Calu3 (cell line): ENCODE measurements at regions not wholly inside any gene's neighbourhood (a gene's known extent, or its start where the extent isn't known, plus 50 kb on each side); places are given as distances from the start of the nearest gene placed in this dataset.

Experiments used
- BruUV-seq: library from RNA; stranded (reverse); fragments of 400-500 nt; replicated peaks from 2 replicates; lab custom pipeline; 2021; lab: Mats Ljungman, UMichigan
- CTCF ChIA-PET: fragments of 300-600 bp; sonication (Branson Sonifier 250); formaldehyde crosslinking; loops from one replicate; lab custom pipeline; 2022; ENCODE audit warnings: antibody characterized with exemption; lab: Charles Lee
- DNase-seq: peaks from one replicate; pipeline ENCODE4 v3.0.0; 2022
- H3K27ac Mint-ChIP-seq: one replicate; pipeline ENCODE4 v1.8.0; 2022; ENCODE audit warnings: mixed read lengths; ENCODE audit not compliant: unreplicated experiment
- H3K27me3 Mint-ChIP-seq: one replicate; pipeline ENCODE4 v1.8.0; 2022; ENCODE audit warnings: mixed read lengths; ENCODE audit not compliant: unreplicated experiment
- H3K36me3 Mint-ChIP-seq: one replicate; pipeline ENCODE4 v1.8.0; 2022; ENCODE audit warnings: mild to moderate bottlenecking, moderate library complexity, mixed read lengths; ENCODE audit not compliant: insufficient read depth, unreplicated experiment
- H3K4me1 Mint-ChIP-seq: one replicate; pipeline ENCODE4 v1.8.0; 2022; ENCODE audit warnings: mild to moderate bottlenecking, low read depth, mixed read lengths; ENCODE audit not compliant: unreplicated experiment
- H3K4me3 Mint-ChIP-seq: one replicate; pipeline ENCODE4 v1.8.0; 2022; ENCODE audit warnings: mild to moderate bottlenecking, low read depth, moderate library complexity, mixed read lengths; ENCODE audit not compliant: unreplicated experiment
- H3K9me3 Mint-ChIP-seq: one replicate; pipeline ENCODE4 v1.8.0; 2022; ENCODE audit warnings: low read depth, mixed read lengths; ENCODE audit not compliant: unreplicated experiment
- CTCF ChIP-seq: fragments of 200-600 bp; IDR thresholded peaks from one replicate; pipeline ENCODE4 v1.8.0; 2022; ENCODE audit warnings: antibody characterized with exemption; ENCODE audit not compliant: unreplicated experiment
- intact Hi-C: fragments of 100-400 bp; cut with micrococcal nuclease; formaldehyde crosslinking; loops from one replicate; pipeline ENCODE4 v1.10.0; 2022; ENCODE audit not compliant: unreplicated experiment

- no peak for TF ChIP-seq CTCF
- CTCF ChIA-PET: no interaction called here
- BruUV-seq: no TSS peak
- H3K27me3 Mint-ChIP-seq: no peaks in the 10 kb centered on the region
- H3K36me3 Mint-ChIP-seq: no peaks in the 10 kb centered on the region
- H3K27ac Mint-ChIP-seq: no peak overlapping the region
- H3K4me3 Mint-ChIP-seq: no peak overlapping the region
- no peak for DNase-seq
- peaks cover 11% of the 10 kb centered on the region for H3K9me3 Mint-ChIP-seq
- no peaks in the 10 kb centered on the region for H3K4me1 Mint-ChIP-seq
- intact Hi-C loops: no loop called here
These were observed 474.9 kb upstream of the CDH10 start for GRCh38 chr5:25119650-25120049.

GRCh38 chr5:25107853-25108252, 463.1 kb upstream of the CDH10 start:
- Mint-ChIP-seq H3K27me3 (no peaks in the 10 kb centered on the region), H3K4me3 (no peak overlapping the region), H3K27ac (no peak overlapping the region), H3K4me1 (no peaks in the 10 kb centered on the region), H3K36me3 (no peaks in the 10 kb centered on the region), H3K9me3 (peaks cover 11% of the 10 kb centered on the region)
- DNase-seq: no peak
- BruUV-seq: no TSS peak
- no peak for TF ChIP-seq CTCF
- CTCF ChIA-PET: no interaction called here
- intact Hi-C loops: no loop called here

GRCh38 chr5:25099538-25099937, 454.8 kb upstream of the CDH10 start:
- intact Hi-C loops: no loop called here
- H3K4me1 Mint-ChIP-seq: no peaks in the 10 kb centered on the region
- peaks cover 10% of the 10 kb centered on the region for H3K9me3 Mint-ChIP-seq
- H3K36me3 Mint-ChIP-seq: no peaks in the 10 kb centered on the region
- CTCF ChIA-PET: no interaction called here
- BruUV-seq: no TSS peak
- H3K27me3 Mint-ChIP-seq: no peaks in the 10 kb centered on the region
- TF ChIP-seq CTCF: no peak
- no peak for DNase-seq
- H3K4me3 Mint-ChIP-seq: no peak overlapping the region
- no peak overlapping the region for H3K27ac Mint-ChIP-seq

- Mint-ChIP-seq H3K4me3 (no peak overlapping the region), H3K27me3 (no peaks in the 10 kb centered on the region), H3K4me1 (no peaks in the 10 kb centered on the region), H3K9me3 (peaks cover 4% of the 10 kb centered on the region), H3K36me3 (no peaks in the 10 kb centered on the region), H3K27ac (no peak overlapping the region)
- BruUV-seq: no TSS peak
- CTCF ChIA-PET: no interaction called here
- intact Hi-C loops: no loop called here
- TF ChIP-seq CTCF: no peak
- no peak for DNase-seq
These were observed 450.5 kb upstream of the CDH10 start for GRCh38 chr5:25095261-25095660.

- H3K27me3 Mint-ChIP-seq: no peaks in the 10 kb centered on the region
- no TSS peak for BruUV-seq
- H3K36me3 Mint-ChIP-seq: no peaks in the 10 kb centered on the region
- intact Hi-C loops: no loop called here
- no peak overlapping the region for H3K4me3 Mint-ChIP-seq
- no peak for DNase-seq
- H3K27ac Mint-ChIP-seq: no peak overlapping the region
- peaks cover 4% of the 10 kb centered on the region for H3K9me3 Mint-ChIP-seq
- no peak for TF ChIP-seq CTCF
- CTCF ChIA-PET: no interaction called here
- H3K4me1 Mint-ChIP-seq: no peaks in the 10 kb centered on the region
These were observed 449.4 kb upstream of the CDH10 start for GRCh38 chr5:25094219-25094618.
